ENCODE measurements at regions not wholly inside any gene's neighbourhood (a gene's known extent, or its start where the extent isn't known, plus 50 kb on each side); places are given as distances from the start of the nearest gene placed in this dataset.
"Not testable (repeated sequence)": the region's sequence is repeated elsewhere in the genome, so short reads cannot be mapped to it uniquely, and the experiment has no call there.

DNA sequence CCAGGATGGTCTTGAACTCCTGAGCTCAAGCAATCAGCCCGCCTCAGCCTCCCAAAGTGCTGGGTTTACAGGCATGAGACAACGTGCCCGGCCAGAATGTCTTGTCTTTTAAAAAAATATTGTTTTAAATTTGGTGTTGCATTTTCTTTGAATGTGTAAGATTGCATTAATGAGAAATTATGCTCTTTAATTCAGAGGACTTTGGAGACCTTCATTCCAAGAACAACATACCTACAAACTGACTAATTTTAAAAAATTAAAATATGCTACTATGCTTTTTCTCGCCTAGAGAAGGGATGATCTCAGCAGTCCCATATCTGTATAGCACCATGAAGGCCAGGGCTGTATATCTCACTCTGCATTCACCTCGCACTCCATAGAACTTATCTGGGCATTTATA lies 204.3 kb upstream of the SLC7A11 start:
- TF ChIP-seq, protein P1, sequence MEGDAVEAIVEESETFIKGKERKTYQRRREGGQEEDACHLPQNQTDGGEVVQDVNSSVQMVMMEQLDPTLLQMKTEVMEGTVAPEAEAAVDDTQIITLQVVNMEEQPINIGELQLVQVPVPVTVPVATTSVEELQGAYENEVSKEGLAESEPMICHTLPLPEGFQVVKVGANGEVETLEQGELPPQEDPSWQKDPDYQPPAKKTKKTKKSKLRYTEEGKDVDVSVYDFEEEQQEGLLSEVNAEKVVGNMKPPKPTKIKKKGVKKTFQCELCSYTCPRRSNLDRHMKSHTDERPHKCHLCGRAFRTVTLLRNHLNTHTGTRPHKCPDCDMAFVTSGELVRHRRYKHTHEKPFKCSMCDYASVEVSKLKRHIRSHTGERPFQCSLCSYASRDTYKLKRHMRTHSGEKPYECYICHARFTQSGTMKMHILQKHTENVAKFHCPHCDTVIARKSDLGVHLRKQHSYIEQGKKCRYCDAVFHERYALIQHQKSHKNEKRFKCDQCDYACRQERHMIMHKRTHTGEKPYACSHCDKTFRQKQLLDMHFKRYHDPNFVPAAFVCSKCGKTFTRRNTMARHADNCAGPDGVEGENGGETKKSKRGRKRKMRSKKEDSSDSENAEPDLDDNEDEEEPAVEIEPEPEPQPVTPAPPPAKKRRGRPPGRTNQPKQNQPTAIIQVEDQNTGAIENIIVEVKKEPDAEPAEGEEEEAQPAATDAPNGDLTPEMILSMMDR (IDR thresholded peaks at IDR 0.05; ENCODE audit: low read depth, low read length), result no peak
- no peak for DNase-seq
- Histone ChIP-seq H3K9me3 (no peaks in the 10 kb centered on the region), H3K36me3 (no peaks in the 10 kb centered on the region), H3K27me3 (no peaks in the 10 kb centered on the region), H3K4me1 (no peaks in the 10 kb centered on the region), H3K4me3 (ENCODE audit: low read depth, low read length) (no peak overlapping the region)

DNA sequence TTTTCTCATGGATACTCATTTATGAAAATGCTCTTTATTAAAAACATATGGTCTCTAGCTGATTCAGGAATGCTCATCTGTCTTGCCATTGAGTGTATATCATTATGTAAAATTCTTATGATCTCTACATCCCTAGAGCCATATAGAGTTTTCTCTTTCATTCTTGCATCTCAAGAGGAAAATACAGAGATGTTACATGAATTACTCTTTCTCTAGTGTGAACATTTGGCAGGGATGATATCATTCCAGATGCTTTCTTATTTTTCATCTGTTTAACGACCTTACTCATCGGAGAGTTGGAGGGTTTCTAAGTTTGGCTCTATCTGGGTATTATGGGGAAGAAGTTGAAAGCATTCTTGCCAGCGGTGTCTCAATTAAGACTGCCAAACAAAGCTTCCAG lies 202.9 kb upstream of the SLC7A11 start:
- Histone ChIP-seq H3K36me3 (no peaks in the 10 kb centered on the region), H3K27me3 (no peaks in the 10 kb centered on the region), H3K9me3 (no peaks in the 10 kb centered on the region), H3K4me1 (no peaks in the 10 kb centered on the region), H3K4me3 (ENCODE audit: low read depth, low read length) (no peak overlapping the region)
- TF ChIP-seq, protein P1 (IDR thresholded peaks at IDR 0.05; ENCODE audit: low read depth, low read length), result no peak
- DNase-seq, result no peak

DNA sequence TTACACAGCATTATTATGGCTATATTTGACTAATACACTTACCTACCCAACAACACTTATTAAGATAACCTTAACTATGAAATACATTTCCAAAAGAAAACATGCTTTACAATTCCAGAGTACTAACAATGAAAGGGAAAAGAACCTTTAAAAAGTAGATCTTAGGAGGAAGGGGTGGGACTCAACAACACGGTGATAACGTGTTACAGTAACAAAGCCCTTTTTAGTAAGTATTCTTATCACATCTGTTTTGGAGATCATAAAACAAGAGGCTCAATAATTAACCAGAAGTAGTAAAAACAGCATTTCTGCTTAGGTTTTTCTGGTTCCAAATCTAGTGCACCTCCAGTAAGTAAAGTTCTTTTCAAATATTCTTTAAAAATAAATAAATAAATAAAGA lies 202.1 kb upstream of the SLC7A11 start:
- Histone ChIP-seq H3K36me3 (no peaks in the 10 kb centered on the region), H3K4me1 (no peaks in the 10 kb centered on the region), H3K4me3 (ENCODE audit: low read depth, low read length) (no peak overlapping the region), H3K27me3 (no peaks in the 10 kb centered on the region), H3K9me3 (no peaks in the 10 kb centered on the region)
- TF ChIP-seq, protein P1 (IDR thresholded peaks at IDR 0.05; ENCODE audit: low read depth, low read length), result no peak
- DNase-seq, result no peak

DNA sequence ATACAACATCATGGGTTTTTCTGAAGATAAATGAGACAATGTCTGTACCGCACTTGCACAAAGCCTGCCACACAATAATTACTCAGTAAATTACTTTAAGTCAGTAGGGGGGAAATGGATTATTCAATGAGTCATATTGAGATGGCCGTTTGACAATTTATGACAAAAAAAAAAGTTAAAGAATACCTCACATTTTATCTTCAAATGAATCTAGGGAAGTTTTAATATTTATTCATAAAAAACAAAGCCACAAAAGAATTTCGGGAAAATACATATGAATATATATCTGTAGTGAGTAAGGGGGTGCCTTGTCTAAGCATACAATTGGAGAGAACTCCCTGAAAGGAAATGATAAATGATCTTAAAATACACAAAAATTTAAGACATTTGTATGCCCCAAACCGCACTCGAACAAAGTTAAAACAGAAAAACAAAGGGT lies 197.0 kb upstream of the SLC7A11 start:
- Histone ChIP-seq H3K4me3 (ENCODE audit: low read depth, low read length) (no peak overlapping the region), H3K4me1 (no peaks in the 10 kb centered on the region), H3K27me3 (no peaks in the 10 kb centered on the region), H3K36me3 (no peaks in the 10 kb centered on the region), H3K9me3 (no peaks in the 10 kb centered on the region)
- TF ChIP-seq, protein P1 (IDR thresholded peaks at IDR 0.05; ENCODE audit: low read depth, low read length), result no peak
- no peak for DNase-seq

DNA sequence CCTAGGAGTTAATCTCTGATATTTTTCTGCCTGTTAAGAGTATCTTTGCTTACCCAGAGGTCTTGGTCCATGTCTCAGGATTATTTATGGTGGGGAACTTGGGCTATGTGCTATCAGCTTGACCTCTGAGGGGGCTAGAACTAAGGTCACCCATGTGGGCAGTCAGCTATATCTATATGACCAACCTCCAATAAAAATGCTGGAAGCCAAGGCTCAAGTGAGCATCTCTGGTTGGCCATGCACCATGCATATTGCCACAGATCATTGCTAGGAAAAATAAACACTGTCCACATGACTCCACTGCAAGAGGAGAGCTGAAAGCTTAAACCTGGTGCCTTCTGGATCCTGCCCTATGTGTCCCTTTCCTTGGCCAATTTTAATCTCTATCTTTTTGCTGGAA lies 196.5 kb upstream of the SLC7A11 start:
- no peaks in the 10 kb centered on the region for H3K9me3 ChIP-seq
- no peak for DNase-seq
- H3K4me3 ChIP-seq (ENCODE audit: low read depth, low read length), result no peak overlapping the region
- no peaks in the 10 kb centered on the region for H3K36me3 ChIP-seq
- no peaks in the 10 kb centered on the region for H3K4me1 ChIP-seq
- TF ChIP-seq, protein P1 (IDR thresholded peaks at IDR 0.05; ENCODE audit: low read depth, low read length), result no peak
- no peaks in the 10 kb centered on the region for H3K27me3 ChIP-seq

DNA sequence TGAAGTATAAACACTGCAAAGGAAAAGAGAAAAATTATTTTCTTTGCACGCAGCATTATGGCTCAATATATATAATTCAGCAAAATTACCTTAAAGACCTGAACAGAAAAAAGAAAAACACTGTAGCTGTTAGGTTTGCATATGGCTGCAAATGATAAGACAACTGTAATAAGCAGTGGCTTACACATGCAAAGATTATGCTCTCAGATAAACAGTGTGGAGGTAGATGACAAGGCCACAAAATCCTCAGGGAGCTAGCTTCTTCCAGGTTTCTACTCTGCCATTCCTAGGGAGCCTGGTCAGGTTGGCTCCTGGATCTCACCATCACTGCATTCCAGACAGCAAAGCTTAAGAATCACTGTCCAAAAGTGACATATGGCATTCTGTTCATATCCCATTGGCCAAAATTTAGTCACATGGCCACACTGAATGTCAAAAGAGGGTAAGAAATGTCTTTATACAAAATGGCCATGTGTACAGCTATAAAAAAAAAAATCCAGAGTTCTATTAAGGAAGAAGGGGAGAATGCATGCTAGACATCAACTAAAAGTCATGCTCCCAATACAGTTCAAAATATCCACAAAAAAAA lies 195.2 kb upstream of the SLC7A11 start:
- TF ChIP-seq, protein P1 (IDR thresholded peaks at IDR 0.05; ENCODE audit: low read depth, low read length), result no peak
- Histone ChIP-seq H3K36me3 (no peaks in the 10 kb centered on the region), H3K27me3 (no peaks in the 10 kb centered on the region), H3K4me1 (no peaks in the 10 kb centered on the region), H3K9me3 (no peaks in the 10 kb centered on the region), H3K4me3 (ENCODE audit: low read depth, low read length) (no peak overlapping the region)
- DNase-seq, result no peak

DNA sequence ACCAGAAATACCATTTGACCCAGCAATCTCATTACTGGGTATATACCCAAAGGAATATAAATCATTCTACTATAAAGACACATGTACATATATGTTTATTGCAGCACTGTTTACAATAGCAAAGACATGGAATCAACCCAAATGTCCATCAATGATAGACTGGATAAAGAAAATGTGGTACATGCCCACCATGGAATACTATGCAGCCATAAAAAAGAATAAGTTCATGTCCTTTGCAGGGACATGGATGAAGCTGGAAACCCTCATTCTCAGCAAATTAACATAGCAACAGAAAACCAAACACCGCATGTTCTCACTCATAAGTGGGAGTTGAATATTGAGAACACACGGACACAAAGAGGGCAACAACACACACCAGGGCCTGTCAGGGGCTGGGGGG lies 193.6 kb upstream of the SLC7A11 start:
- not testable (repeated sequence) for DNase-seq; H3K27me3 ChIP-seq; H3K9me3 ChIP-seq; H3K4me3 ChIP-seq (ENCODE audit: low read depth, low read length); H3K36me3 ChIP-seq; H3K4me1 ChIP-seq

DNA sequence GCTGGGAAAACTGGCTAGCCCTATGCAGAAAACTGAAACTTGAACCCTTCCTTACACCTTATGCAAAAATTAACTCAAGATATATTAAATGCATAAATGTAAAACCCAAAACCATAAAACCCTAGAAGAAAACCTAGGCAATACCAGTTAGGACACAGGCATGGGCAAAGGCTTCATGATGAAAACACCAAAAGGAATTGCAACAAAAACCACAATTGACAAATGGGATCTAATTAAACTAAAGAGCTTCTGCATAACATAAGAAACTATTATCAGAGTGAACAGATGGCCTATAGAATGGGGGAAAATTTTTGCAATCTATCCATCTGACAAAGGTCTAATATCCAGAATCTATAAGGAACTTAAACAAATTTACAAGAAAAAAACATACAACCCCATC lies 192.9 kb upstream of the SLC7A11 start:
- H3K9me3 ChIP-seq; H3K4me3 ChIP-seq (ENCODE audit: low read depth, low read length); DNase-seq; H3K36me3 ChIP-seq; H3K27me3 ChIP-seq; H3K4me1 ChIP-seq: not testable (repeated sequence)
